Memory B cell (primary cell): ENCODE measurements at regions not wholly inside any gene's neighbourhood (a gene's known extent, or its start where the extent isn't known, plus 50 kb on each side); places are given as distances from the start of the nearest gene placed in this dataset.

Source experiments
- ATAC-seq: fragments of 150-1000 bp; cut with Tn5 transposase; 2 replicates; pipeline ENCODE4 v1.10.0; 2021; ENCODE audit warnings: low read depth, mild to moderate bottlenecking, moderate library complexity
- DNase-seq, 2 donors: peaks; one replicate each; pipeline ENCODE4 v3.0.0; 2022; ENCODE audit warnings: low spot score in 2 of 2
- H3K27ac Mint-ChIP-seq: one replicate; pipeline ENCODE4 v1.8.0; 2022; ENCODE audit warnings: mild to moderate bottlenecking, moderate library complexity, mixed read lengths
- H3K27me3 Mint-ChIP-seq: one replicate; pipeline ENCODE4 v1.8.0; 2022; ENCODE audit warnings: mixed read lengths
- H3K36me3 Mint-ChIP-seq: one replicate; pipeline ENCODE4 v1.8.0; 2022; ENCODE audit warnings: mild to moderate bottlenecking, mixed read lengths
- H3K4me1 Mint-ChIP-seq: one replicate; pipeline ENCODE4 v1.8.0; 2022; ENCODE audit warnings: mixed read lengths
- H3K4me3 Mint-ChIP-seq: one replicate; pipeline ENCODE4 v1.8.0; 2022; ENCODE audit warnings: mild to moderate bottlenecking, moderate library complexity, mixed read lengths
- H3K9me3 Mint-ChIP-seq: one replicate; pipeline ENCODE4 v1.8.0; 2022; ENCODE audit warnings: mixed read lengths

GRCh38 chr4:4607336-4608213, 65.7 kb upstream of the STX18 start:
- Mint-ChIP-seq H3K4me3 (no peak overlapping the region), H3K27ac (no peak overlapping the region)

GRCh38 chr4:4606321-4606720, 64.5 kb upstream of the STX18 start:
- Mint-ChIP-seq H3K4me1 (no peaks in the 10 kb centered on the region), H3K27me3 (no peaks in the 10 kb centered on the region), H3K9me3 (no peaks in the 10 kb centered on the region), H3K4me3 (no peak overlapping the region), H3K36me3 (peaks cover 10% of the 10 kb centered on the region), H3K27ac (no peak overlapping the region)
- ATAC-seq (no peak), DNase-seq (no peak)

More at GRCh38 chr4:4607336-4608213, 65.7 kb upstream of the STX18 start:
- peaks cover 11% of the 10 kb centered on the region for H3K36me3 Mint-ChIP-seq
- DNase-seq (no peak), ATAC-seq (no peak)
- H3K27me3 Mint-ChIP-seq, result no peaks in the 10 kb centered on the region
- no peaks in the 10 kb centered on the region for H3K4me1 Mint-ChIP-seq
- H3K9me3 Mint-ChIP-seq, result no peaks in the 10 kb centered on the region

GRCh38 chr4:4605849-4606248, 64.0 kb upstream of the STX18 start:
- DNase-seq (no peak), ATAC-seq (no peak)
- no peaks in the 10 kb centered on the region for H3K27me3 Mint-ChIP-seq
- H3K27ac Mint-ChIP-seq, result no peak overlapping the region
- peaks cover 10% of the 10 kb centered on the region for H3K36me3 Mint-ChIP-seq
- no peaks in the 10 kb centered on the region for H3K9me3 Mint-ChIP-seq
- no peaks in the 10 kb centered on the region for H3K4me1 Mint-ChIP-seq
- H3K4me3 Mint-ChIP-seq, result no peak overlapping the region

- DNase-seq (no peak), ATAC-seq (no peak)
These were observed 61.7 kb upstream of the STX18 start for GRCh38 chr4:4603592-4603991.

GRCh38 chr4:4603067-4603466, 61.2 kb upstream of the STX18 start:
- H3K4me1 Mint-ChIP-seq, result no peaks in the 10 kb centered on the region
- H3K27me3 Mint-ChIP-seq, result no peaks in the 10 kb centered on the region
- peaks cover 6% of the 10 kb centered on the region for H3K36me3 Mint-ChIP-seq
- no peaks in the 10 kb centered on the region for H3K9me3 Mint-ChIP-seq
- no peak overlapping the region for H3K4me3 Mint-ChIP-seq
- no peak for ATAC-seq
- DNase-seq, result no peak
- H3K27ac Mint-ChIP-seq, result no peak overlapping the region

More at GRCh38 chr4:4603592-4603991, 61.7 kb upstream of the STX18 start:
- no peaks in the 10 kb centered on the region for H3K4me1 Mint-ChIP-seq
- peaks cover 8% of the 10 kb centered on the region for H3K36me3 Mint-ChIP-seq
- no peak overlapping the region for H3K27ac Mint-ChIP-seq
- H3K4me3 Mint-ChIP-seq, result no peak overlapping the region
- no peaks in the 10 kb centered on the region for H3K9me3 Mint-ChIP-seq
- no peaks in the 10 kb centered on the region for H3K27me3 Mint-ChIP-seq

- no peak overlapping the region for H3K27ac Mint-ChIP-seq
These were observed 60.6 kb upstream of the STX18 start for GRCh38 chr4:4602468-4602867.

GRCh38 chr4:4601803-4602369, 60.0 kb upstream of the STX18 start:
- no peak overlapping the region for H3K4me3 Mint-ChIP-seq
- no peaks in the 10 kb centered on the region for H3K27me3 Mint-ChIP-seq
- peaks cover 3% of the 10 kb centered on the region for H3K36me3 Mint-ChIP-seq
- no peaks in the 10 kb centered on the region for H3K4me1 Mint-ChIP-seq
- H3K9me3 Mint-ChIP-seq, result no peaks in the 10 kb centered on the region
- ATAC-seq (no peak), DNase-seq (no peak)
- H3K27ac Mint-ChIP-seq, result no peak overlapping the region

More at GRCh38 chr4:4602468-4602867, 60.6 kb upstream of the STX18 start:
- H3K4me1 Mint-ChIP-seq, result no peaks in the 10 kb centered on the region
- H3K36me3 Mint-ChIP-seq, result peaks cover 3% of the 10 kb centered on the region
- H3K4me3 Mint-ChIP-seq, result no peak overlapping the region
- H3K9me3 Mint-ChIP-seq, result no peaks in the 10 kb centered on the region
- H3K27me3 Mint-ChIP-seq, result no peaks in the 10 kb centered on the region
- DNase-seq (no peak), ATAC-seq (no peak)

GRCh38 chr4:4599481-4600275, 57.8 kb upstream of the STX18 start:
- H3K27ac Mint-ChIP-seq, result no peak overlapping the region
- no peaks in the 10 kb centered on the region for H3K4me1 Mint-ChIP-seq
- peaks cover 6% of the 10 kb centered on the region for H3K9me3 Mint-ChIP-seq
- H3K36me3 Mint-ChIP-seq, result peaks cover 18% of the 10 kb centered on the region
- no peak for ATAC-seq
- no peaks in the 10 kb centered on the region for H3K27me3 Mint-ChIP-seq
- no peak overlapping the region for H3K4me3 Mint-ChIP-seq
- DNase-seq, result no peak

- H3K4me3 Mint-ChIP-seq, result no peak overlapping the region
These were observed 57.1 kb upstream of the STX18 start for GRCh38 chr4:4598851-4599411.

GRCh38 chr4:4596720-4597119, 54.9 kb upstream of the STX18 start:
- H3K4me3 Mint-ChIP-seq, result no peak overlapping the region
- H3K9me3 Mint-ChIP-seq, result peaks cover 10% of the 10 kb centered on the region
- DNase-seq (no peak), ATAC-seq (no peak)
- no peak overlapping the region for H3K27ac Mint-ChIP-seq
- H3K4me1 Mint-ChIP-seq, result no peaks in the 10 kb centered on the region
- H3K27me3 Mint-ChIP-seq, result no peaks in the 10 kb centered on the region
- H3K36me3 Mint-ChIP-seq, result peaks cover 29% of the 10 kb centered on the region

More at GRCh38 chr4:4598851-4599411, 57.1 kb upstream of the STX18 start:
- Mint-ChIP-seq H3K4me1 (no peaks in the 10 kb centered on the region), H3K36me3 (peaks cover 21% of the 10 kb centered on the region), H3K27ac (no peak overlapping the region), H3K9me3 (peaks cover 8% of the 10 kb centered on the region), H3K27me3 (no peaks in the 10 kb centered on the region)
- DNase-seq (no peak), ATAC-seq (no peak)

GRCh38 chr4:4595252-4595651, 53.4 kb upstream of the STX18 start:
- ATAC-seq, result no peak
- Mint-ChIP-seq H3K9me3 (peaks cover 10% of the 10 kb centered on the region), H3K27me3 (no peaks in the 10 kb centered on the region), H3K4me1 (no peaks in the 10 kb centered on the region), H3K36me3 (peaks cover 30% of the 10 kb centered on the region), H3K4me3 (no peak overlapping the region), H3K27ac (no peak overlapping the region)
- no peak for DNase-seq

- H3K9me3 Mint-ChIP-seq, result peaks cover 10% of the 10 kb centered on the region
- no peak for ATAC-seq
- no peaks in the 10 kb centered on the region for H3K27me3 Mint-ChIP-seq
- DNase-seq, result no peak
- no peaks in the 10 kb centered on the region for H3K4me1 Mint-ChIP-seq
- no peak overlapping the region for H3K27ac Mint-ChIP-seq
- H3K36me3 Mint-ChIP-seq, result peaks cover 29% of the 10 kb centered on the region
- no peak overlapping the region for H3K4me3 Mint-ChIP-seq
These were observed 52.6 kb upstream of the STX18 start for GRCh38 chr4:4594285-4594920.

- H3K27ac Mint-ChIP-seq, result no peak overlapping the region
These were observed 51.9 kb upstream of the STX18 start for GRCh38 chr4:4593596-4594284.

More at GRCh38 chr4:4593596-4594284, 51.9 kb upstream of the STX18 start:
- no peaks in the 10 kb centered on the region for H3K4me1 Mint-ChIP-seq
- no peak overlapping the region for H3K4me3 Mint-ChIP-seq
- no peak for ATAC-seq
- no peaks in the 10 kb centered on the region for H3K27me3 Mint-ChIP-seq
- peaks cover 10% of the 10 kb centered on the region for H3K9me3 Mint-ChIP-seq
- no peak for DNase-seq
- peaks cover 29% of the 10 kb centered on the region for H3K36me3 Mint-ChIP-seq
